ENCODE measurements at regions not wholly inside any gene's neighbourhood (a gene's known extent, or its start where the extent isn't known, plus 50 kb on each side); places are given as distances from the start of the nearest gene placed in this dataset.

GRCh38 chr6:14857001-14857400, 388.9 kb upstream of the JARID2 start:
- no peak for TF ChIP-seq CTCF (IDR thresholded peaks at IDR 0.05 in 4 of 5, conservative IDR thresholded peaks at IDR 0.05 in 1 of 5)
- no peak for TF ChIP-seq POLR2A (IDR thresholded peaks at IDR 0.05)
